Retinal pigment epithelial cell (primary cell): ENCODE measurements at regions not wholly inside any gene's neighbourhood (a gene's known extent, or its start where the extent isn't known, plus 50 kb on each side); places are given as distances from the start of the nearest gene placed in this dataset.

Source experiments
- DNase-seq: peaks from one replicate; pipeline ENCODE4 v3.0.0-alpha.2; 2010; ENCODE audit warnings: low read depth
- H3K4me3 ChIP-seq: 2 replicates; pipeline ENCODE4 v1.5.1; 2011; ENCODE audit warnings: mild to moderate bottlenecking, low read length, control low read depth, moderate library complexity
- TF ChIP-seq, protein P1 (sequence below): conservative IDR thresholded peaks from 2 replicates; pipeline ENCODE4 v1.5.1; 2011; ENCODE audit warnings: low read depth, low read length, control low read depth, inconsistent platforms

DNA sequence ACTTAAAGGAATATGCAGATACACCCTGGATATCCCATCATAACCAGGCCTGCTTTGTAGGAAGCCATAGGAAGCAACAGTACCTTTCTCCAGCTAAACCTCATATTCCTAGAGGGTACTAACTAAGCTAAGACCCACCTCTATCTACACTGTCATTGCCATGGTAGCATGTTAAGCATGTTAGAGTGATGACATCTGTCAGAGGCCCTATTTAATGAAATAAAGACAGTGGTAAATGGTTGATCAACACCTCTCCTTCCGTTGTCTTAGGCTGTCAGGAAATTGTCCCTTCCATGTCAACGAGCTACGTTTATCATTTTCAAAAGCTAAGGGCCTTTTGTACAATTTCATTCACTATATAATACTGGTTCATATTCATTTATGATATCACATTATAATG lies 251.1 kb upstream of the PSMD7 start:
- H3K4me3 ChIP-seq, result no peak overlapping the region
- no peak for DNase-seq
- TF ChIP-seq, protein P1, sequence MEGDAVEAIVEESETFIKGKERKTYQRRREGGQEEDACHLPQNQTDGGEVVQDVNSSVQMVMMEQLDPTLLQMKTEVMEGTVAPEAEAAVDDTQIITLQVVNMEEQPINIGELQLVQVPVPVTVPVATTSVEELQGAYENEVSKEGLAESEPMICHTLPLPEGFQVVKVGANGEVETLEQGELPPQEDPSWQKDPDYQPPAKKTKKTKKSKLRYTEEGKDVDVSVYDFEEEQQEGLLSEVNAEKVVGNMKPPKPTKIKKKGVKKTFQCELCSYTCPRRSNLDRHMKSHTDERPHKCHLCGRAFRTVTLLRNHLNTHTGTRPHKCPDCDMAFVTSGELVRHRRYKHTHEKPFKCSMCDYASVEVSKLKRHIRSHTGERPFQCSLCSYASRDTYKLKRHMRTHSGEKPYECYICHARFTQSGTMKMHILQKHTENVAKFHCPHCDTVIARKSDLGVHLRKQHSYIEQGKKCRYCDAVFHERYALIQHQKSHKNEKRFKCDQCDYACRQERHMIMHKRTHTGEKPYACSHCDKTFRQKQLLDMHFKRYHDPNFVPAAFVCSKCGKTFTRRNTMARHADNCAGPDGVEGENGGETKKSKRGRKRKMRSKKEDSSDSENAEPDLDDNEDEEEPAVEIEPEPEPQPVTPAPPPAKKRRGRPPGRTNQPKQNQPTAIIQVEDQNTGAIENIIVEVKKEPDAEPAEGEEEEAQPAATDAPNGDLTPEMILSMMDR, result no peak

DNA sequence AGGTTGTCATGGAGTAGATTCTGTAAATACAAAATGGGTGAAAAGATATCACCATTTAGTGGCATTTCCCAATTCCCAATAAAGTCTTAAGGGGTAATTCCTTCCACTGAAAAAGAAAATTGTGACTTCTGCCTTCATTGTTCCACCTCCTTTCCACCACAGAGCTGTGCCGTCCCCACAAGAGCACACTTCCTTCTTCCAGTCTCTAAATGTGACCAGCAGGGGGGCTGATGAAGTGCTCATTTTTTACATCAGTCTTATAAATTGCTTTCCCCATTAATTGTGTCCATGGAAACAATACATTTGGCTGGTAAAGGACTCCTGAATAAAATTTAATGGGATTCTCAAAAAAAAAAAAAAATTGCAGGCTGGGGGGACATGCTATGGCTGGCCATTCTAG lies 260.8 kb upstream of the PSMD7 start:
- TF ChIP-seq, protein P1, result peak; percentile 28
- H3K4me3 ChIP-seq, result no peak overlapping the region
- no peak for DNase-seq

DNA sequence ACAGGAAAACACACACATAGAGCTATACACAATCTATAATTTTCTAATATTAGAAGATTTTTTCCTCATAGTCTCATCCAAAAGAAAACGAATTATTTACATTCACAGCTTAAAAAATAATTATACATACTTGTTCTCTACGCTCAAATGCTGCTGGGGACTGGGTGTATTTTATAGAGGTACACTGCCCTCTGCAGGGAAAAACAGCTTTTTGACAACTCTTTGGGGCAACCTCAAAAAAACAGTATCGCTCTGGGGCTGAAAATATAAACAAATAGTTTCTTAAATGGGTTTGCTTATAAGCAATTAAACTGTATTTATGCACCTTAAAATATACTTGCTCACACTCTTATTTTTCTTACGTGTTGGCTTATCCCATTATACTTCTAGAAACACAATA lies 261.8 kb upstream of the PSMD7 start:
- H3K4me3 ChIP-seq, result no peak overlapping the region
- no peak for DNase-seq
- TF ChIP-seq, protein P1, result peak; percentile 37

DNA sequence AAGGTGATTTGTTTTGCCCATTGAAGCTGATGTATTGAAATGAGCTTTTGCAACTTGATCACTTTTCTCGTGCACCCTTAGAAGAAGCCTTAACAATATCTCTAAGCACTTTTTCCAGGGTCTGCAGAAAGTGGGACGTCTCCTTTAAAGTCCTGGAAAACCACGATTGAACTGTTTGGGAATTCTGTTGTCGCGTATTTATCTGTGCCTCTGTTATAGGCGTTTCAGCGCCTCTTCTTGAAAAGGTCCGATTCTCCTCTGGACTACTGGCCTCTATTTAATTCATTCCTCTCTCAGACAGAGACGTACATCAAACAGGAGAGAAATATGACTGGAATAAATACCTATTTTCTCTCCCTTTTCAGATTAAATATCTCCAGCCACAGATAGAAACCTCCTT lies 262.4 kb upstream of the PSMD7 start:
- TF ChIP-seq, protein P1, result no peak
- DNase-seq, result no peak
- H3K4me3 ChIP-seq, result no peak overlapping the region

DNA sequence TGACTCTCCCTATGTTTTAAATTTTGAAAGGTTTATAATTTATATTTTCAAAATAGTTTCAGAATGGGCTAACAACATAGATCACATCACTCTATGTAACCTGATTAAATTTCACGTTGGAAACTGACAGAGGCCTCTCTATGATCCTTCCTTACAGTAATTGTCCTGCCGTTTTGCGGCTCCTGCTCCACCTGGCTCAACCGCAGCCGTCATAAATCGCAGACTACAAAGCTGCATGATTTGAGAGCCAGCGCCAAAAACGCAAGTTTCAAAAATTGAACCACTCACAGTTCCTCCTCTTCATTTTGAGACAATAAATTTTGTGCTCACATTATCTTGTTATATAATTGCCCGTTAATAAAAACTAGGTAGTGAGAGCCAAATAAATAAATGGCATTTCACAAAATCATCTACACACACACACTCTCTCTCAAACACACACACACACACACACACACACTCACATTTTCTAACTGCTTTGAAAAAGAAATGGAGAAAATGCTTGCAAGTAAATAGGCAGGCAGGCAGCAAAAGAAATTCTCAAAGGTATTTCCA lies 263.1 kb upstream of the PSMD7 start:
- TF ChIP-seq, protein P1, result no peak
- no peak for DNase-seq
- no peak overlapping the region for H3K4me3 ChIP-seq

DNA sequence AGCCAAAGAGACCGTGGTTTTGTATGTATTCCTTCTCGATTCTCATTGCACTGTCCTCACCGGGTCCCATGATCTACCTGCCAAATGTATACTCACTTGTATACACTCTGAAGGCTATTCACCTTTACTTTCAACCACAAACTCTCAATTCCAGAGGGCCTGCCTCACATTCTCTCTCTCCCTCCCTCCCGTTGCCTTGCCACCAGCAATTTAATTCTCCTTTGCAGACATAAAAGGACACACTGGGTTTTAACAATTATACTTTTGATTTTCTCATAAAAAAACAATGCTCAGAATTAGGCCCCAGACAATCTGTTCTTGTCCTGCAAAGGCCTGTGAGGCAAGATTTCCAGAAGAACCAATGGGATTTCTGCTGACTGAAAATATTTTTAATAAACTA lies 265.1 kb upstream of the PSMD7 start:
- no peak overlapping the region for H3K4me3 ChIP-seq
- TF ChIP-seq, protein P1, result no peak
- DNase-seq, result no peak

DNA sequence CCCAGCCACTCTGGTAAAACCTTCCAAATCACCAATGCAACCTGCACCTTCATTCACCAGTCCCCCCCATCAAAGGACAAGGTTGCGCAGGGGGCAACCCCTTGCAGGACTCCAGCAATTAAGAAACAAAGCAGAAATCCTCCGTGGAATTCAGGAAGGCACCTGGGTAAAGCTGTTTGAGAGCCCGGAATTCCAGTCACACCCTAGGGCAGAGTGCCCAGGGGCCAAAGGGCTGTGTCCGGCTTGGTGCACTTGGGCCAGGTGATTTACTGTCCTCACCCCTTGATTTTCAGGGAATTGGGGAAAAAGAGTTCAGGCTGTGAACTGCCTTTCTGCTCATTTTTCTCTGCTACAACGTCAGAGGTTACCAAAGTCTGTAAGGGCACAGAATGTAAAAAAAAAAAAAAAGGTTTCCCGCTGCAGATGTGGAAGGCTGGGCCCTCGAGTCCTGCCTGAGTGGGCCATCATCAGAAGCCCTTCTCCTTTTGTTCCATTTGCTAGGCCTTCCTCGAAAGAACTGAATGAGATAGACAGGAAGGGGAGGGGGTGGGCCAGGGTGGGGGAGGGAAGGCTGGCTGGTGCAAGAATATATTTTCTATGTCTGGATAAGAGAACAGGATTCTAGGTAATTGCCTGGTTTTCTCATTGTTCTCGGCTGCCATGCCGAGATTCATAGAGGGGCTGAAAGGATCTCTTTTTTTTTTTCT lies 266.5 kb upstream of the PSMD7 start:
- no peak overlapping the region for H3K4me3 ChIP-seq
- DNase-seq, result no peak
- TF ChIP-seq, protein P1, result no peak
